ENCODE measurements at regions not wholly inside any gene's neighbourhood (a gene's known extent, or its start where the extent isn't known, plus 50 kb on each side); places are given as distances from the start of the nearest gene placed in this dataset.

DNA sequence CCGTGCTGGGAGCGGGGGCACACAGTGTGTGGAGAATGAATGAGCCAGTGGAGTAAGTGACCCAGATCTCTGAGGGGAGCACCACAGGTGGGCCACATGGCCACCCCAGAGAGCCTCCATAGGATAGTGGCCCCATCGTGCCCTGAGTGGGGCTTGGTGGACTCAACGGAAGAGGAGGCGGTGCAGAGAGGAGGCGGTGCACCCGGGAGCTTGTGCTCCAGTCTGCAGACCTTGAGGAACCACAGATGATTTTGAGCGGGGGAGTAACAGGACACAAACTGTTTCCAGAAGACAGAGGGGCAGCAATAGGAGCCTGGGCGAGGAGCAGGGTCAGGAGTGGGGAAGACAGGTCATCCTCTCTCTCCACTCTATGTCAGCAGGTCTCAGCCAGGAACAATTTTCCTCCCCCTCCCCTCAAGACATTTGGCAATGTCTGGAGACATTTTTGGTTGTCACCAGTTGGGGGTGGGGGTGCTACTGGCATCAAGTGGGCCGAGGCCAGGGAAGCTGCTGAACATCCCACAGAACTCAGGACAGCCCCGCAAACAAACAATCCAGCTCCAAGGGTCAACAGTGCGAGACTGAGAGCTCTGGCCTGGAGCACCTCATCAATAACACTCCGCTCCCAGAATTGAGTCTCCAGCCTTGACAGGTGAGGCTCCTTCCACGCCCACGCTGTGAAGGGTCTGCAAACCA is 182.2 kb downstream of the USP12 start:
- no peak overlapping the region for H3K4me3 ChIP-seq (ENCODE audit: insufficient read depth, low read length)
- TF ChIP-seq, protein P1, sequence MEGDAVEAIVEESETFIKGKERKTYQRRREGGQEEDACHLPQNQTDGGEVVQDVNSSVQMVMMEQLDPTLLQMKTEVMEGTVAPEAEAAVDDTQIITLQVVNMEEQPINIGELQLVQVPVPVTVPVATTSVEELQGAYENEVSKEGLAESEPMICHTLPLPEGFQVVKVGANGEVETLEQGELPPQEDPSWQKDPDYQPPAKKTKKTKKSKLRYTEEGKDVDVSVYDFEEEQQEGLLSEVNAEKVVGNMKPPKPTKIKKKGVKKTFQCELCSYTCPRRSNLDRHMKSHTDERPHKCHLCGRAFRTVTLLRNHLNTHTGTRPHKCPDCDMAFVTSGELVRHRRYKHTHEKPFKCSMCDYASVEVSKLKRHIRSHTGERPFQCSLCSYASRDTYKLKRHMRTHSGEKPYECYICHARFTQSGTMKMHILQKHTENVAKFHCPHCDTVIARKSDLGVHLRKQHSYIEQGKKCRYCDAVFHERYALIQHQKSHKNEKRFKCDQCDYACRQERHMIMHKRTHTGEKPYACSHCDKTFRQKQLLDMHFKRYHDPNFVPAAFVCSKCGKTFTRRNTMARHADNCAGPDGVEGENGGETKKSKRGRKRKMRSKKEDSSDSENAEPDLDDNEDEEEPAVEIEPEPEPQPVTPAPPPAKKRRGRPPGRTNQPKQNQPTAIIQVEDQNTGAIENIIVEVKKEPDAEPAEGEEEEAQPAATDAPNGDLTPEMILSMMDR (IDR thresholded peaks at IDR 0.05; ENCODE audit: extremely low read depth, low read depth, low read length) = no peak
- peaks cover 11% of the 10 kb centered on the region for H3K4me1 ChIP-seq (ENCODE audit: insufficient read depth, low read length)
- no peak overlapping the region for H2AFZ ChIP-seq (ENCODE audit: low read length)
- DNase-seq (ENCODE audit: insufficient read length, low spot score, missing footprints) = no peak
- no peak overlapping the region for H3K4me2 ChIP-seq (ENCODE audit: insufficient read depth, low read length)
- no peaks in the 10 kb centered on the region for H3K27me3 ChIP-seq (ENCODE audit: insufficient read depth, low read length)
- H4K20me1 ChIP-seq (ENCODE audit: insufficient read depth, low read length) = no peaks in the 10 kb centered on the region
- no peaks in the 10 kb centered on the region for H3K36me3 ChIP-seq (ENCODE audit: insufficient read depth, low read length)
- H3K79me2 ChIP-seq (ENCODE audit: insufficient read depth, low read length) = no peaks in the 10 kb centered on the region
- no peak overlapping the region for H3K27ac ChIP-seq (ENCODE audit: low read depth, low read length)
- H3K9me3 ChIP-seq (ENCODE audit: low read depth, low read length) = no peaks in the 10 kb centered on the region

DNA sequence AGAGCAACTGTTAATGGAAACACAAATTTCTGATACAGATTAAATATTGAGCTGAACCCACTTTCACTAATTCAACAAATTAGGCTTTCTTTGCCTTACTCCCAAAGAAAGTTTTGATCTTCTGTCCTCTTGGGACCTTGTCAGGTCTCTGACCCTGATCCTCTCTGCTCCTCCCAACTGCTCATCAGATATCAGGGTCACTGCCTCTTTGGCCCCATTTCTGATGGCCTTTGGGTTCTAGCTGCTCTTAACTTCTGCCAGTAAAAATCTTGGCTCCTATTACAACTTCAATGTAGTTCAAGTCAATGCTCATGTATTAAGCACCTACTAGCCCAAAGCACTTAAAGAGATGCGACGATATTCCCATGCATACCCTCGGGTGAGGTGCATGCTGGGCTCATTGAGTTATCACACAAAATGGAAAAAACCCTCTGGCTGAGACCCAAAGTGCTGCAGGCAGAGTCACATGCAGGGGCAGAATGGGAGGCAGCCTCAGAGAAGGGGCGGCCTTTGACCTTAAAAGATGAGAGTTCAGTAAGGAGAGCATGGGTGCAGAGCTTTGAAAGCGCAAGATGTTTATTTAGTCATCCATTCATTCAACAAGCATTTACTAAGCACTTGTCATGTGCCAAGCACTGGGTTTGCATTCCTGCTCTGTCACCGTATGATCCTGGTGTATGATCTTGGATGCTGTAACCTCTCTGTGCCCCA is 183.4 kb downstream of the USP12 start:
- Histone ChIP-seq H2AFZ (ENCODE audit: low read length) (no peak overlapping the region), H3K79me2 (ENCODE audit: insufficient read depth, low read length) (no peaks in the 10 kb centered on the region), H3K27ac (ENCODE audit: low read depth, low read length) (no peak overlapping the region), H3K4me3 (ENCODE audit: insufficient read depth, low read length) (no peak overlapping the region), H3K36me3 (ENCODE audit: insufficient read depth, low read length) (no peaks in the 10 kb centered on the region), H4K20me1 (ENCODE audit: insufficient read depth, low read length) (no peaks in the 10 kb centered on the region), H3K9me3 (ENCODE audit: low read depth, low read length) (no peaks in the 10 kb centered on the region), H3K4me1 (ENCODE audit: insufficient read depth, low read length) (peaks cover 22% of the 10 kb centered on the region), H3K27me3 (ENCODE audit: insufficient read depth, low read length) (no peaks in the 10 kb centered on the region), H3K4me2 (ENCODE audit: insufficient read depth, low read length) (no peak overlapping the region)
- TF ChIP-seq, protein P1 (IDR thresholded peaks at IDR 0.05; ENCODE audit: extremely low read depth, low read depth, low read length) = no peak
- no peak for DNase-seq (ENCODE audit: insufficient read length, low spot score, missing footprints)

DNA sequence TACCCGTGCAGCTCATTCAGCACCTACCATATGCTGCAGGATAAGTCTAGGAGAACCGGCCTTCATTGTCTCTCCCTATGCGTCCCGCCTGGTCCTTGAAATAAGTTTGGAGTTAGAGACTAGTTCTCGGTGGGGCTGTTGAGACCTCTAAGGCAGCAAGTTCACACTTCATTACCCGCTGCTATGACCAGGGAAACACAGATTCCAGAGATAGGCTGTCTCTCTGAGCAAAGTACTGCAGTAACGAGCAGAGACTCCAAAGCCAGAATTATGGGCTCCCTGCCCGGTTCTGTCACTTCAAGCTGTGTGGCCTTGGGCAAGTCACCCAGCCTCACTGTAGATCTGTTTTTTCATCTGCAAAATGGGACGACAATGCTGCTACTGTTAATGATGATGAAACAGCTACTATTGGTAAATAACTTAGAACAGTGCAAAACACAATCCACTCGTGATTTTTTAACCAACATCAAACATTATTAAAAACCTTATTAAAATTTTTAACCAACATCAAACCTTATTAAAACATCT is 184.1 kb downstream of the USP12 start:
- TF ChIP-seq, protein P1 (IDR thresholded peaks at IDR 0.05; ENCODE audit: extremely low read depth, low read depth, low read length) = no peak
- Histone ChIP-seq H3K36me3 (ENCODE audit: insufficient read depth, low read length) (no peaks in the 10 kb centered on the region), H4K20me1 (ENCODE audit: insufficient read depth, low read length) (no peaks in the 10 kb centered on the region), H3K4me2 (ENCODE audit: insufficient read depth, low read length) (no peak overlapping the region), H3K79me2 (ENCODE audit: insufficient read depth, low read length) (no peaks in the 10 kb centered on the region), H2AFZ (ENCODE audit: low read length) (no peak overlapping the region), H3K9me3 (ENCODE audit: low read depth, low read length) (no peaks in the 10 kb centered on the region), H3K4me1 (ENCODE audit: insufficient read depth, low read length) (peaks cover 27% of the 10 kb centered on the region), H3K4me3 (ENCODE audit: insufficient read depth, low read length) (no peak overlapping the region), H3K27me3 (ENCODE audit: insufficient read depth, low read length) (no peaks in the 10 kb centered on the region), H3K27ac (ENCODE audit: low read depth, low read length) (no peak overlapping the region)
- no peak for DNase-seq (ENCODE audit: insufficient read length, low spot score, missing footprints)

DNA sequence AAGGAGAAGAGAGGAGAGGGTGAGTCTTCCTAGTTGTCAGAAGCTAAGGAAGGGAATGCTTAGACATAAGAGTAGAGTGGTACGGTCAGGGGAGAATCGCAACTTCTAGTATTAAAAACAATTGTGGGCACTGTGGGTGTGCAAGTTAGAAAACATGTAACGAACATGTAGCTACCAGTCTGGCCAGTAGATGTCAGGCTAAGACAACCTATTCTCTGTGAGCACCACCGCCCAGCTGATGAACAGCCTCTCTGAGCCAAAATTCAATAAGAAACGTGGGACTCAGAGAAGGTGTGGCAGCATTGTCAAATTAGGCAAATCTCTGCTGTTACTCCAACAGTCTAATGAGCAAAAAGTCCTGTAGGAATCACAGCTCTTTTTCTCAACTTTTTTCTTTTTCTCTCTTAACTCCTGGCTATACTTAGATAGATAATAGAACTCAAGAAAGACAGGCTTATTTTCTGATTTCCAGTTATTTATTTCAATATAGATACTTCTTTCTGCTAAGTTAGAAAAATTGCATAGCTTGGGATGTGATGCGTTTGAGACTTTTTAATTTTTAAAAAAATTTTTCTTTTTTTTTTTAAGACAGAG is 186.2 kb downstream of the USP12 start:
- Histone ChIP-seq H2AFZ (ENCODE audit: low read length) (no peak overlapping the region), H3K4me2 (ENCODE audit: insufficient read depth, low read length) (peak overlapping the region; percentile 43)

More for the DNA sequence above, 186.2 kb downstream of the USP12 start:
- H3K4me1 ChIP-seq (ENCODE audit: insufficient read depth, low read length) = peaks cover 28% of the 10 kb centered on the region
- H3K9me3 ChIP-seq (ENCODE audit: low read depth, low read length) = no peaks in the 10 kb centered on the region
- DNase-seq (ENCODE audit: insufficient read length, low spot score, missing footprints) = peak; percentile 87
- no peaks in the 10 kb centered on the region for H3K27me3 ChIP-seq (ENCODE audit: insufficient read depth, low read length)
- H3K27ac ChIP-seq (ENCODE audit: low read depth, low read length) = no peak overlapping the region
- H3K79me2 ChIP-seq (ENCODE audit: insufficient read depth, low read length) = no peaks in the 10 kb centered on the region
- no peaks in the 10 kb centered on the region for H3K36me3 ChIP-seq (ENCODE audit: insufficient read depth, low read length)
- no peaks in the 10 kb centered on the region for H4K20me1 ChIP-seq (ENCODE audit: insufficient read depth, low read length)
- TF ChIP-seq, protein P1 (IDR thresholded peaks at IDR 0.05; ENCODE audit: extremely low read depth, low read depth, low read length) = peak; percentile 79
- no peak overlapping the region for H3K4me3 ChIP-seq (ENCODE audit: insufficient read depth, low read length)

Data from osteoblast (primary cell).